Lower leg skin (tissue), 3 donors: ENCODE measurements at regions not wholly inside any gene's neighbourhood (a gene's known extent, or its start where the extent isn't known, plus 50 kb on each side); places are given as distances from the start of the nearest gene placed in this dataset.

Experiments used
- CTCF ChIP-seq, 3 donors: fragments of 450-650 bp; IDR thresholded peaks; one replicate each; pipeline ENCODE4 v1.5.1; 2016; ENCODE audit warnings: antibody characterized with exemption in 3 of 3, mild to moderate bottlenecking in 3 of 3, moderate library complexity in 2 of 3
- POLR2A ChIP-seq, 2 donors: fragments of 450-650 bp; IDR thresholded peaks; one replicate each; pipeline ENCODE4 v1.6.1; 2016 to 2017; ENCODE audit warnings: antibody characterized with exemption in 2 of 2, mild to moderate bottlenecking in 1 of 2, moderate library complexity in 1 of 2

- TF ChIP-seq POLR2A (IDR thresholded peaks at IDR 0.05) (no peak), CTCF (IDR thresholded peaks at IDR 0.05) (no peak)
Measured at GRCh38 chr22:22796724-22797123, 90.9 kb upstream of the IGLL5 start.
